Epidermal melanocyte (primary cell): ENCODE measurements at regions not wholly inside any gene's neighbourhood (a gene's known extent, or its start where the extent isn't known, plus 50 kb on each side); places are given as distances from the start of the nearest gene placed in this dataset.
"Not testable (repeated sequence)": the region's sequence is repeated elsewhere in the genome, so short reads cannot be mapped to it uniquely, and the experiment has no call there.

Experiments used
- DNase-seq: peaks from one replicate; pipeline ENCODE4 v3.0.0; 2011; ENCODE audit warnings: low spot score; ENCODE audit not compliant: insufficient read length

DNA sequence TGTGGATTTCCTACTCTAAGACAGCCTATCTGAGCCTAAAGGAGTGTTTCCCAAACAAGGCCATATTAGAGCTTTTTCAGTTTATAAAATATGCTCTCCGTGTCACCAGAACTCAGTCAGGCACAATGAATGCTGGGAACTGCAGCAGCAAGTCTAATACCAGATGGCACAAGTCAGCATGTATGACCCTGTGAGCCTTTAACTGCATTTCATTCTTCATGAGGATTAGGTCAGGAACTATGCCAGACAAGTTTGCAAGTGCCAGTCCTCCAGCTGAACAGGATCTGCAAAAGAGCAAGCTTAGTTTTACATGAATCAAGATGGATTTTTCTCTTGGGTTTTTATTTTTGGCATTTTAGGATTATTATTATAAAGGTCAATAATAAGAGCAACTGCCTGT lies 66.7 kb upstream of the SAMD5 start:
- DNase-seq, result peak; percentile 28

DNA sequence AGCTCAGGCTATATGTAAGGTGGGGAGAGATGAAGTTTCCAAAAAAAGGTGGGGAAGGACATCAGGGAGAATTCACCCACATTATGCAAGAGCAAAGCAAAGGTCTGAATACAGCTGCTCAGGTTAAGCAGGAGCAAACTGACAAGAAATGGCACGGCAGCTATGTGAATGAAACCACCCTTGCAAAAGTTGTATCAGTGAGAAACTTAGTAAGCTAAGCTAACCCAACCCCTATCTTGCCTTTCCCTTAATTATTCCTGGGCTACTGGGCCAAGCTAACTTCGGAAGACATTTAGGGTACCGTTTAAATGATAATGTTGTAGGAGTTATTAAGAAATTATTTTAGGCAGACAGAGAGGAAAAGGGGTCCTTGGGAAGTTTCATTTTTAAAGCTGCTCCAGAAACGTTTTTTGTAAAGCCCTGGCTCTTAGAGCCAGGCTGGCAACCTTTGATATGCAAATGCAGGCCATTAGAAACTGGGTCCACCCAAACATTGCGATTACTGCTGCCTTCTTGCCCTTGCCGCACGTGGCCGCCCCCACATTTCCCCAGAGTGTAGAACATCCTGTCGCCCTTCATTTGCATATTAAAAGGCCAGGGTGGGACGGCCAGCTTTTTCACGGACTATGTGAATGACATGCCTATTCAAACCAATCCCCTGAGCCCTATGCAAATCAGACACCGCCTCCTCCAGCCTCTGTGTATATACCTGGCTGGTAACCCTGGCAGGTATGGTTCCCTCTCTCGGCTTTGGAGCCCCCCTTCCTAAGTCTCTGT lies 60.5 kb upstream of the SAMD5 start:
- DNase-seq, result no peak

DNA sequence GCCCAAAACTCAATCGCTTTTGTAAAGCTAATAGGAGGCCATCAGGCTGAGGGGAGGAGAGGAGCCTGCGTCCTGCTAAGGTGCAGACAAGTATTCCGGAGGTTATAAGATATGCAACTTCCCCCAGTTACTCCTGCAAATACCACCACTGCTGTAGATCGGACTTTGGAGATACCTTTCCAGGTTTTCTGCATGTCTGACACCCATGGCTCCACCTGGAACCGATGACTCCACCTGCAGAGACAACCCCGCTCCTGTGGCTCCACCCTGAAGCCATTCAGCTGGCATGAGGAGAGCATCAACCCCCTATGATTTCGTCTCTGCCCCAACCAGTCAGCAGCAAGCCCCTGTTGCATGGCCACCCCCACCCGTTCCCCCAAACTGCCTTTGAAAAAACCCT lies 59.7 kb upstream of the SAMD5 start:
- DNase-seq, result no peak

DNA sequence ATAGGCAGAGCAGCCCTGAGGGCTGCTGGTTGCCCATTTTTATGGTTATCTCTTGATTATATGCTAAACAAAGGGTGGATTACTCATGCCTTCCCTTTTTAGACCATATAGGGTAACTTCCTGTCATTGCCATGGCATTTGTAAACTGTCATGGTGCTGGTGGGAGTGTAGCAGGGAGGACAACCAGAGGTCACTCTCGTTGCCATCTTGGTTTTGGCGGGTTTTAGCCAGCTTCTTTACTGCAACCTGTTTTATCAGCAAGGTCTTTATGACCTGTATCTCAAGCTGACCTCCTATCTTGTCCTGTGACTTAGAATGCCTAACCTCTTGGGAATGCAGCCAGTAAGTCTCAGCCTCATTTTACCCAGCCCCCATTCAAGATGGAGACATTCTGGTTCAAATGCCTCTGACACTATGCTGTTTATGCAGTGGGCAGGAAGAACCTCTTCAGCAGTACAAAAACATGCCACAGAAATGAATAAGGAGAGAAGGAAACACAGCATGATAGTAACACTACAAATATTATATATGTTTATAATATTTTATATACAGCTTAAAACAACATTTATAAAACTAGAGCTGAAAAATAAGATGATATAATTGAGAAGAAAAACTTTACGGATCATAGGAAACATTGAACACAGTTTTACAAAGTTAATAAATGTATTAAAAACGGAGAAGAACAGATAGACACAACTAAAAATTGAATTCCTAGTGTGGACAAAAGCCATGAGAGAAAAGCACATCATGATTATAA lies 58.9 kb upstream of the SAMD5 start:
- no peak for DNase-seq

DNA sequence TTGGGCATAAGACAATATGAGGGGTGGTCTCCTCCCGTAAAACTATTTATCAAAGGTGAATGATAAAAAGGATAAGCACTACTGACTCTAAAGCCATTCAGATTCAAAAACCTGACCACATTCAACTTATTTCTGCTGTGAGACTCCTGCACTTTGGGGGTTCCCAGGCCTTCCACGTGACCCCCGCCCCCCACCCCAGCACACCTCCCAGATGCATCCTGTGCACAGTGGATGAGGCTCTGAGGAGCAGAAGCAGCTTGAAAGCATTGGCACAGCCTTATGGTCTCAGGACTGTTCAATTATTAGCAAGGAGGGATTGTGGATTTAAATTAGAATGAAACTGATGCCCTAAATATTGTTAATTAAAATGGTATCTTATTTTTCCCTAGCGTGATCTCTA lies 55.1 kb upstream of the SAMD5 start:
- no peak for DNase-seq

DNA sequence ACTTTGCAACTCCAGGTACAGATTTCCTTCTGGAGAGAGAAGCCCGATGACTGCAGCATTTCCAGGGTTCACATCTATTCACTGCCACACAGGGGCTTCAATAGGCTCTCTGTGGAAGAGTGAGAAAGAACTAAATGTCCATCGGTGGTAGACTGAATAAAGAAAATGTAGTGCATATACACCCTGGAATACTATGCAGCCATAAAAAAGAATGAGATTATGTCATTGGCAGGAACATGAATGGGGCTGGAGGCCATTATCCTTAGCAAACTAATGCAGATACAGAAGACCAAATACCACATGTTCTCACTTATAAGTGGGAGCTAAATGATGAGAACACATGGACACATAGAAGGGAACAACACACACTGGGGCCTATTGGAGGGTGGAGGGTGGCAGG lies 53.6 kb upstream of the SAMD5 start:
- DNase-seq, result not testable (repeated sequence)
